GM18909 (cell line): ENCODE measurements at regions not wholly inside any gene's neighbourhood (a gene's known extent, or its start where the extent isn't known, plus 50 kb on each side); places are given as distances from the start of the nearest gene placed in this dataset.

ENCODE experiments used
- ATAC-seq: cut with Tn5 transposase; IDR thresholded peaks from one replicate; pipeline ENCODE4 v1.9.1; 2021; ENCODE audit warnings: mild to moderate bottlenecking; ENCODE audit not compliant: unreplicated experiment, poor library complexity

- ATAC-seq: no peak
Observed at GRCh38 chr6:2435323-2435722, 189.9 kb upstream of the GMDS start.

- ATAC-seq: no peak
Observed at GRCh38 chr6:2434912-2435311, 189.5 kb upstream of the GMDS start.

GRCh38 chr6:2434116-2434515, 188.7 kb upstream of the GMDS start:
- no peak for ATAC-seq

- ATAC-seq: no peak
Observed at GRCh38 chr6:2433711-2434110, 188.3 kb upstream of the GMDS start.

- ATAC-seq: no peak
Observed at GRCh38 chr6:2433266-2433665, 187.9 kb upstream of the GMDS start.

- ATAC-seq: no peak
Observed at GRCh38 chr6:2432292-2432691, 186.9 kb upstream of the GMDS start.

GRCh38 chr6:2430612-2431011, 185.2 kb upstream of the GMDS start:
- ATAC-seq: no peak

- ATAC-seq: no peak
Observed at GRCh38 chr6:2429460-2429859, 184.1 kb upstream of the GMDS start.

GRCh38 chr6:2429032-2429431, 183.6 kb upstream of the GMDS start:
- ATAC-seq: no peak

- ATAC-seq: no peak
Observed at GRCh38 chr6:2426561-2427340, 181.3 kb upstream of the GMDS start.

- ATAC-seq: no peak
Observed at GRCh38 chr6:2416128-2416712, 170.8 kb upstream of the GMDS start.

- ATAC-seq: no peak
Observed at GRCh38 chr6:2414885-2415547, 169.6 kb upstream of the GMDS start.

GRCh38 chr6:2412731-2413130, 167.3 kb upstream of the GMDS start:
- no peak for ATAC-seq

- no peak for ATAC-seq
Observed at GRCh38 chr6:2410656-2411380, 165.4 kb upstream of the GMDS start.

- ATAC-seq: no peak
Observed at GRCh38 chr6:2407525-2407924, 162.1 kb upstream of the GMDS start.

GRCh38 chr6:2404211-2404929, 159.0 kb upstream of the GMDS start:
- no peak for ATAC-seq

- no peak for ATAC-seq
Observed at GRCh38 chr6:2403546-2403945, 158.1 kb upstream of the GMDS start.

GRCh38 chr6:2396846-2397630, 151.6 kb upstream of the GMDS start:
- no peak for ATAC-seq

- ATAC-seq: no peak
Observed at GRCh38 chr6:2396042-2396657, 150.7 kb upstream of the GMDS start.
